ENCODE measurements at regions not wholly inside any gene's neighbourhood (a gene's known extent, or its start where the extent isn't known, plus 50 kb on each side); places are given as distances from the start of the nearest gene placed in this dataset.

GRCh38 chr5:62144401-62145022 is 161.5 kb upstream of the KIF2A start:
- POLR2A ChIA-PET: no interaction called here
- no peak for DNase-seq (ENCODE audit: low read depth, low spot score)
- no peak overlapping the region for H3K4me3 ChIP-seq (ENCODE audit: low read depth, low read length)
- CTCF ChIA-PET: interaction anchor here (0.6 to 1.2 kb wide), 3 partner anchors 14 to 462 kb away, joined by 3 read pairs; no protein-coding TSS in a partner anchor
- no peak for TF ChIP-seq CTCF (IDR thresholded peaks at IDR 0.05; ENCODE audit: insufficient read depth, low read length, missing control alignments)

- POLR2A ChIA-PET: no interaction called here
- CTCF ChIA-PET: no interaction called here
Measured at GRCh38 chr5:62149879-62150278, 156.1 kb upstream of the KIF2A start.

GRCh38 chr5:62152394-62153087 is 153.5 kb upstream of the KIF2A start:
- ChIA-PET POLR2A (no interaction called here), CTCF (no interaction called here)
- no peak for TF ChIP-seq CTCF (IDR thresholded peaks at IDR 0.05; ENCODE audit: insufficient read depth, low read length, missing control alignments)
- DNase-seq (ENCODE audit: low read depth, low spot score): no peak
- H3K4me3 ChIP-seq (ENCODE audit: low read depth, low read length): no peak overlapping the region

More at GRCh38 chr5:62149879-62150278, 156.1 kb upstream of the KIF2A start:
- DNase-seq (ENCODE audit: low read depth, low spot score): no peak
- no peak for TF ChIP-seq CTCF (IDR thresholded peaks at IDR 0.05; ENCODE audit: insufficient read depth, low read length, missing control alignments)
- H3K4me3 ChIP-seq (ENCODE audit: low read depth, low read length): no peak overlapping the region

- TF ChIP-seq CTCF (IDR thresholded peaks at IDR 0.05; ENCODE audit: insufficient read depth, low read length, missing control alignments): no peak
- ChIA-PET POLR2A (no interaction called here), CTCF (no interaction called here)
- no peak overlapping the region for H3K4me3 ChIP-seq (ENCODE audit: low read depth, low read length)
- DNase-seq (ENCODE audit: low read depth, low spot score): no peak
Measured at GRCh38 chr5:62154758-62155157, 151.2 kb upstream of the KIF2A start.

GRCh38 chr5:62155988-62156387 is 150.0 kb upstream of the KIF2A start:
- ChIA-PET CTCF (interaction anchor here (1.2 to 1.4 kb wide), 2 partner anchors 9 to 12 kb away, joined by 3 to 5 read pairs; no protein-coding TSS in a partner anchor), POLR2A (no interaction called here)
- DNase-seq (ENCODE audit: low read depth, low spot score): no peak
- no peak for TF ChIP-seq CTCF (IDR thresholded peaks at IDR 0.05; ENCODE audit: insufficient read depth, low read length, missing control alignments)
- no peak overlapping the region for H3K4me3 ChIP-seq (ENCODE audit: low read depth, low read length)

- TF ChIP-seq CTCF (IDR thresholded peaks at IDR 0.05; ENCODE audit: insufficient read depth, low read length, missing control alignments): no peak
- CTCF ChIA-PET: no interaction called here
- POLR2A ChIA-PET: no interaction called here
- no peak overlapping the region for H3K4me3 ChIP-seq (ENCODE audit: low read depth, low read length)
- no peak for DNase-seq (ENCODE audit: low read depth, low spot score)
Measured at GRCh38 chr5:62167561-62168057, 138.4 kb upstream of the KIF2A start.
